ENCODE measurements at regions not wholly inside any gene's neighbourhood (a gene's known extent, or its start where the extent isn't known, plus 50 kb on each side); places are given as distances from the start of the nearest gene placed in this dataset.

- peak; percentile 52 for DNase-seq
These were observed 378.5 kb upstream of the ID2 start for GRCh38 chr2:8303322-8303832.

- DNase-seq: no peak
These were observed 376.8 kb upstream of the ID2 start for GRCh38 chr2:8304821-8305766.

- DNase-seq: peak; percentile 49
These were observed 375.1 kb upstream of the ID2 start for GRCh38 chr2:8306530-8307351.

GRCh38 chr2:8307606-8308180, 374.2 kb upstream of the ID2 start:
- no peak for DNase-seq

GRCh38 chr2:8309131-8309530, 372.7 kb upstream of the ID2 start:
- DNase-seq: no peak

- DNase-seq: no peak
These were observed 371.1 kb upstream of the ID2 start for GRCh38 chr2:8310557-8311455.

- DNase-seq: no peak
These were observed 369.6 kb upstream of the ID2 start for GRCh38 chr2:8312221-8312620.

- peak; percentile 18 for DNase-seq
These were observed 368.7 kb upstream of the ID2 start for GRCh38 chr2:8312861-8313830.

GRCh38 chr2:8314063-8314462, 367.8 kb upstream of the ID2 start:
- no peak for DNase-seq

- peak; percentile 38 for DNase-seq
These were observed 366.2 kb upstream of the ID2 start for GRCh38 chr2:8315531-8316165.

- DNase-seq: no peak
These were observed 365.5 kb upstream of the ID2 start for GRCh38 chr2:8316356-8316755.

GRCh38 chr2:8317418-8317817, 364.4 kb upstream of the ID2 start:
- no peak for DNase-seq

GRCh38 chr2:8319219-8319618, 362.6 kb upstream of the ID2 start:
- DNase-seq: no peak

GRCh38 chr2:8320311-8321066, 361.4 kb upstream of the ID2 start:
- no peak for DNase-seq

- DNase-seq: no peak
These were observed 359.2 kb upstream of the ID2 start for GRCh38 chr2:8322634-8323033.

GRCh38 chr2:8324164-8324856, 357.5 kb upstream of the ID2 start:
- DNase-seq: no peak

- DNase-seq: no peak
These were observed 357.0 kb upstream of the ID2 start for GRCh38 chr2:8324901-8325300.

GRCh38 chr2:8327371-8328100, 354.3 kb upstream of the ID2 start:
- no peak for DNase-seq

Data from fibroblast of skin of scalp (primary cell).